Body of pancreas (tissue), 4 donors: ENCODE measurements at regions not wholly inside any gene's neighbourhood (a gene's known extent, or its start where the extent isn't known, plus 50 kb on each side); places are given as distances from the start of the nearest gene placed in this dataset.

ENCODE experiments used
- POLR2A ChIP-seq, 3 donors: fragments of 450-650 bp; IDR thresholded peaks; one replicate each; pipeline ENCODE4 v1.6.1; 2016; ENCODE audit warnings: antibody characterized with exemption in 3 of 3, mild to moderate bottlenecking in 2 of 3
- TF ChIP-seq, protein P1 (sequence below), 7 experiments: fragments of 450-650 bp in 4 of 7; fragments of 200-600 bp in 3 of 7; sonication (generic) in 3 of 7; IDR thresholded peaks; one replicate each; pipeline ENCODE4 v1.5.1; 2016 to 2019; ENCODE audit warnings: antibody characterized with exemption in 7 of 7

DNA sequence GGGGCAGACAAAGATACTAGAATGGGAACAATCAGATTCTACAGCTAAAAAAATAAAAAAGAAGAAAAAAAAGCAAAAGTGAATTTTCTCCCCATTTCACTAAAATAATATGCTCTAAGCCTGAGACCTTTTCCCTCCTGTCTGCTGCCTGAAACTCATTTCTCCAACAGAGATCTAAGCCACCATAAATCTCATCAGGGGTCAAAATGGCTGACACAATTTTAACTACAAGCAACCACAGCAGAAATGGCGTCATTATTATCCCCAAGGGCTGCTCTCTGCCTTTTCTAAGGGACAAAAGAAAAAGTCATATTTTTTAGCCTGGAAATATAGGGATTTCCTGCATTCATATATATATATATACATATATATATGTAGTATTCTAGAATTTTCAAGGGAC is 183.7 kb upstream of the CAMK1G start:
- TF ChIP-seq, protein P1, sequence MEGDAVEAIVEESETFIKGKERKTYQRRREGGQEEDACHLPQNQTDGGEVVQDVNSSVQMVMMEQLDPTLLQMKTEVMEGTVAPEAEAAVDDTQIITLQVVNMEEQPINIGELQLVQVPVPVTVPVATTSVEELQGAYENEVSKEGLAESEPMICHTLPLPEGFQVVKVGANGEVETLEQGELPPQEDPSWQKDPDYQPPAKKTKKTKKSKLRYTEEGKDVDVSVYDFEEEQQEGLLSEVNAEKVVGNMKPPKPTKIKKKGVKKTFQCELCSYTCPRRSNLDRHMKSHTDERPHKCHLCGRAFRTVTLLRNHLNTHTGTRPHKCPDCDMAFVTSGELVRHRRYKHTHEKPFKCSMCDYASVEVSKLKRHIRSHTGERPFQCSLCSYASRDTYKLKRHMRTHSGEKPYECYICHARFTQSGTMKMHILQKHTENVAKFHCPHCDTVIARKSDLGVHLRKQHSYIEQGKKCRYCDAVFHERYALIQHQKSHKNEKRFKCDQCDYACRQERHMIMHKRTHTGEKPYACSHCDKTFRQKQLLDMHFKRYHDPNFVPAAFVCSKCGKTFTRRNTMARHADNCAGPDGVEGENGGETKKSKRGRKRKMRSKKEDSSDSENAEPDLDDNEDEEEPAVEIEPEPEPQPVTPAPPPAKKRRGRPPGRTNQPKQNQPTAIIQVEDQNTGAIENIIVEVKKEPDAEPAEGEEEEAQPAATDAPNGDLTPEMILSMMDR (IDR thresholded peaks at IDR 0.05) = no peak
- TF ChIP-seq POLR2A (IDR thresholded peaks at IDR 0.05) = no peak
